ENCODE measurements at regions not wholly inside any gene's neighbourhood (a gene's known extent, or its start where the extent isn't known, plus 50 kb on each side); places are given as distances from the start of the nearest gene placed in this dataset.

GRCh38 chr5:158634714-158635113, 465.0 kb downstream of the EBF1 start:
- Histone ChIP-seq H3K4me3 (replicated peaks in 1 of 4; ENCODE audit: control extremely low read depth in 1 of 4, insufficient read depth in 1 of 4, low read depth in 3 of 4, low read length in 4 of 4) (no peak overlapping the region), H3K79me2 (ENCODE audit: control insufficient read depth, insufficient read depth, low read length) (no peaks in the 10 kb centered on the region), H3K27me3 (ENCODE audit: control insufficient read depth, insufficient read depth, low read length) (no peaks in the 10 kb centered on the region), H2AFZ (ENCODE audit: low read length) (no peak overlapping the region), H3K4me2 (ENCODE audit: extremely low read depth, insufficient read depth, low read length) (no peak overlapping the region), H3K36me3 (ENCODE audit: control insufficient read depth, insufficient read depth, low read length) (no peaks in the 10 kb centered on the region), H3K27ac (ENCODE audit: insufficient read depth, low read length) (no peak overlapping the region), H4K20me1 (ENCODE audit: control insufficient read depth, extremely low read depth, insufficient read depth, low read length) (no peaks in the 10 kb centered on the region), H3K9ac (ENCODE audit: insufficient read depth, low read length) (no peak overlapping the region), H3K4me1 (ENCODE audit: control insufficient read depth, extremely low read depth, insufficient read depth, low read length) (no peaks in the 10 kb centered on the region), H3K9me3 (ENCODE audit: control insufficient read depth, insufficient read depth, low read depth, low read length) (no peaks in the 10 kb centered on the region)
- TF ChIP-seq EZH2 (IDR thresholded peaks at IDR 0.05; ENCODE audit: low read length, missing control alignments) (no peak), CTCF (conservative IDR thresholded peaks at IDR 0.05 in 1 of 2, IDR thresholded peaks at IDR 0.05 in 1 of 2; ENCODE audit: low read depth in 1 of 2, low read length in 2 of 2) (no peak)
- DNase-seq (ENCODE audit: low read depth in 2 of 2) = no peak

- H3K27ac ChIP-seq (ENCODE audit: insufficient read depth, low read length) = no peak overlapping the region
- no peak overlapping the region for H3K4me3 ChIP-seq (replicated peaks in 1 of 4; ENCODE audit: control extremely low read depth in 1 of 4, insufficient read depth in 1 of 4, low read depth in 3 of 4, low read length in 4 of 4)
- TF ChIP-seq EZH2 (IDR thresholded peaks at IDR 0.05; ENCODE audit: low read length, missing control alignments) = no peak
- no peak for TF ChIP-seq CTCF (conservative IDR thresholded peaks at IDR 0.05 in 1 of 2, IDR thresholded peaks at IDR 0.05 in 1 of 2; ENCODE audit: low read depth in 1 of 2, low read length in 2 of 2)
- no peaks in the 10 kb centered on the region for H4K20me1 ChIP-seq (ENCODE audit: control insufficient read depth, extremely low read depth, insufficient read depth, low read length)
- no peaks in the 10 kb centered on the region for H3K79me2 ChIP-seq (ENCODE audit: control insufficient read depth, insufficient read depth, low read length)
- DNase-seq (ENCODE audit: low read depth in 2 of 2) = no peak
- H3K9me3 ChIP-seq (ENCODE audit: control insufficient read depth, insufficient read depth, low read depth, low read length) = no peaks in the 10 kb centered on the region
- no peak overlapping the region for H3K4me2 ChIP-seq (ENCODE audit: extremely low read depth, insufficient read depth, low read length)
- H3K9ac ChIP-seq (ENCODE audit: insufficient read depth, low read length) = no peak overlapping the region
- H2AFZ ChIP-seq (ENCODE audit: low read length) = no peak overlapping the region
- H3K27me3 ChIP-seq (ENCODE audit: control insufficient read depth, insufficient read depth, low read length) = no peaks in the 10 kb centered on the region
- no peaks in the 10 kb centered on the region for H3K4me1 ChIP-seq (ENCODE audit: control insufficient read depth, extremely low read depth, insufficient read depth, low read length)
- no peaks in the 10 kb centered on the region for H3K36me3 ChIP-seq (ENCODE audit: control insufficient read depth, insufficient read depth, low read length)
These were observed 470.0 kb downstream of the EBF1 start for GRCh38 chr5:158629591-158630312.

DNA sequence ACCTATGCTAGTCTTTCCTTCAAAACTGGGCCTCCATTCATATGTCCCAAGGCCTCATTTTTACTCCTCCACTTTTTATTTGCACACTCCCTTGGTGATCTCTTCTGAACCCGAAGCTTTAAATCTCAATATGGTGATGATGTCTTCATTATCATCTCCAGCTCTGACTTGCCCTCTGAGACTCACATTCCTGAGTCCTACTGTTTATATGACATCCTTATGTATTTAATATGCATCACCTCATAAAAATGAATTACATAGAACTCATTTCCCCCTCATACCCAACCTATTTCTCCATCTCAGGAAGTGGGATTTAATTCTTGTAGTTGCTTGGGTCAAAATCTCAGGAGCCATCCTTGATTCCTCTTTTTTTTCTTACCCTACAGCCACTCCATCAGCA, 473.0 kb downstream of the EBF1 start:
- Histone ChIP-seq H3K4me3 (replicated peaks in 1 of 4; ENCODE audit: control extremely low read depth in 1 of 4, insufficient read depth in 1 of 4, low read depth in 3 of 4, low read length in 4 of 4) (no peak overlapping the region), H3K36me3 (ENCODE audit: control insufficient read depth, insufficient read depth, low read length) (no peaks in the 10 kb centered on the region), H3K4me1 (ENCODE audit: control insufficient read depth, extremely low read depth, insufficient read depth, low read length) (no peaks in the 10 kb centered on the region), H3K9ac (ENCODE audit: insufficient read depth, low read length) (no peak overlapping the region), H4K20me1 (ENCODE audit: control insufficient read depth, extremely low read depth, insufficient read depth, low read length) (no peaks in the 10 kb centered on the region), H3K27me3 (ENCODE audit: control insufficient read depth, insufficient read depth, low read length) (no peaks in the 10 kb centered on the region), H3K79me2 (ENCODE audit: control insufficient read depth, insufficient read depth, low read length) (no peaks in the 10 kb centered on the region), H3K4me2 (ENCODE audit: extremely low read depth, insufficient read depth, low read length) (no peak overlapping the region), H3K9me3 (ENCODE audit: control insufficient read depth, insufficient read depth, low read depth, low read length) (no peaks in the 10 kb centered on the region), H3K27ac (ENCODE audit: insufficient read depth, low read length) (no peak overlapping the region), H2AFZ (ENCODE audit: low read length) (no peak overlapping the region)
- TF ChIP-seq EZH2 (IDR thresholded peaks at IDR 0.05; ENCODE audit: low read length, missing control alignments) (no peak), CTCF (conservative IDR thresholded peaks at IDR 0.05 in 1 of 2, IDR thresholded peaks at IDR 0.05 in 1 of 2; ENCODE audit: low read depth in 1 of 2, low read length in 2 of 2) (no peak)
- DNase-seq (ENCODE audit: low read depth in 2 of 2) = no peak
